ENCODE measurements at regions not wholly inside any gene's neighbourhood (a gene's known extent, or its start where the extent isn't known, plus 50 kb on each side); places are given as distances from the start of the nearest gene placed in this dataset.

DNA sequence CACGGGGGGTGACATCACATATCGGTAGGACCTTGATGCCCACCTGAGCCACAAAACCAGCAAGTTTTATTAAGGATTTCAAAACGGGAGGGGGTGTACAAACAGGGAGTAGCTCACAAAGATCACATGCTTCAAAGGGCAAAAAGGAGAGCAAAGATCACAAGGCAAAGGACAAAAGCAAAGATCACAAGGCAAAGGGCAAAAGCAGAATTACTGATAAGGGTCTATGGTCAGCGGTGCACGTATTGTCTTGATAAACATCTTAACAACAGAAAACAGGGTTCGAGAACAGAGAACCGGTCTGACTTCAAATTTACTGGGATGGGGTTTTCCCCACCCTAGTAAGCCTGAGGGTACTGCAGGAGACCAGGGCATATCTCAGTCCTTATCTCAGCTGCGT lies 143.5 kb upstream of the LPP start:
- Mint-ChIP-seq H3K27me3 (no peaks in the 10 kb centered on the region), H3K4me3 (no peak overlapping the region), H3K9me3 (ENCODE audit: insufficient read depth) (peaks cover 2% of the 10 kb centered on the region), H3K4me1 (peaks cover 7% of the 10 kb centered on the region), H3K27ac (no peak overlapping the region)
- Histone ChIP-seq H4K20me1 (ENCODE audit: control insufficient read depth, insufficient read depth, low read length, poor library complexity, severe bottlenecking) (no peaks in the 10 kb centered on the region), H3K9me3 (ENCODE audit: control extremely low read depth in 1 of 3, control insufficient read depth in 2 of 3, insufficient read depth in 1 of 3, low read length in 2 of 3) (no peaks in the 10 kb centered on the region), H3K4me1 (ENCODE audit: control insufficient read depth in 2 of 2, insufficient read depth in 2 of 2, low read length in 2 of 2) (peaks cover 7 to 8% of the 10 kb centered on the region in 2 donors), H3K4me3 (ENCODE audit: control extremely low read depth in 1 of 5, extremely low read depth in 1 of 5, insufficient read depth in 1 of 5, low read depth in 2 of 5, low read length in 4 of 5) (no peak overlapping the region), H3K9ac (ENCODE audit: low read length) (no peak overlapping the region), H2AFZ (ENCODE audit: insufficient read depth, low read depth, low read length, poor library complexity, severe bottlenecking) (no peak overlapping the region), H3K36me3 (replicated peaks in 1 of 2; ENCODE audit: control extremely low read depth in 1 of 2, control insufficient read depth in 1 of 2, extremely low read depth in 1 of 2, insufficient read depth in 2 of 2, low read length in 1 of 2) (no peaks in the 10 kb centered on the region), H3K4me2 (replicated peaks; ENCODE audit: low read depth, low read length, poor library complexity, severe bottlenecking) (no peak overlapping the region), H3K79me2 (ENCODE audit: control insufficient read depth, insufficient read depth, low read length) (no peaks in the 10 kb centered on the region), H3K27ac (ENCODE audit: low read length in 2 of 2) (no peak overlapping the region), H3K27me3 (replicated peaks in 1 of 4; ENCODE audit: control extremely low read depth in 1 of 4, control insufficient read depth in 3 of 4, insufficient read depth in 4 of 4, low read length in 3 of 4) (no peaks in the 10 kb centered on the region)
- TF ChIP-seq EZH2 (IDR thresholded peaks at IDR 0.05; ENCODE audit: borderline replicate concordance, insufficient read depth, low read depth, low read length, poor library complexity, severe bottlenecking) (no peak), CTCF (IDR thresholded peaks at IDR 0.05) (no peak)
- POLR2A ChIA-PET = no interaction called here
- 98% methylated on average over 5 of the region's 8 CpGs for WGBS (ENCODE audit: insufficient coverage)
- intact Hi-C loops (cut with micrococcal nuclease) = no loop called here
- no peak for ATAC-seq (ENCODE audit: low read depth)
- CTCF ChIA-PET = no interaction called here
- DNase-seq = no peak

- no peaks in the 10 kb centered on the region for H3K9me3 Mint-ChIP-seq (ENCODE audit: insufficient read depth)
- ATAC-seq (ENCODE audit: low read depth) = no peak
- H3K4me3 Mint-ChIP-seq = no peak overlapping the region
Observed at GRCh38 chr3:188019727-188020126, 134.2 kb upstream of the LPP start.

More at GRCh38 chr3:188019727-188020126, 134.2 kb upstream of the LPP start:
- Histone ChIP-seq H2AFZ (ENCODE audit: insufficient read depth, low read depth, low read length, poor library complexity, severe bottlenecking) (no peak overlapping the region), H3K27ac (ENCODE audit: low read length in 2 of 2) (no peak overlapping the region), H3K4me3 (ENCODE audit: control extremely low read depth in 1 of 5, extremely low read depth in 1 of 5, insufficient read depth in 1 of 5, low read depth in 2 of 5, low read length in 4 of 5) (no peak overlapping the region), H4K20me1 (ENCODE audit: control insufficient read depth, insufficient read depth, low read length, poor library complexity, severe bottlenecking) (no peaks in the 10 kb centered on the region), H3K27me3 (replicated peaks in 1 of 4; ENCODE audit: control extremely low read depth in 1 of 4, control insufficient read depth in 3 of 4, insufficient read depth in 4 of 4, low read length in 3 of 4) (no peaks in the 10 kb centered on the region), H3K9ac (ENCODE audit: low read length) (no peak overlapping the region), H3K79me2 (ENCODE audit: control insufficient read depth, insufficient read depth, low read length) (no peaks in the 10 kb centered on the region), H3K9me3 (ENCODE audit: control extremely low read depth in 1 of 3, control insufficient read depth in 2 of 3, insufficient read depth in 1 of 3, low read length in 2 of 3) (no peaks in the 10 kb centered on the region), H3K4me2 (replicated peaks; ENCODE audit: low read depth, low read length, poor library complexity, severe bottlenecking) (no peak overlapping the region), H3K36me3 (replicated peaks in 1 of 2; ENCODE audit: control extremely low read depth in 1 of 2, control insufficient read depth in 1 of 2, extremely low read depth in 1 of 2, insufficient read depth in 2 of 2, low read length in 1 of 2) (no peaks in the 10 kb centered on the region), H3K4me1 (ENCODE audit: control insufficient read depth in 2 of 2, insufficient read depth in 2 of 2, low read length in 2 of 2) (no peaks in the 10 kb centered on the region)
- POLR2A ChIA-PET = no interaction called here
- WGBS (ENCODE audit: insufficient coverage) = no CpG with 5 or more reads among the region's 4 CpGs
- no peak for TF ChIP-seq EZH2 (IDR thresholded peaks at IDR 0.05; ENCODE audit: borderline replicate concordance, insufficient read depth, low read depth, low read length, poor library complexity, severe bottlenecking)
- no peak for TF ChIP-seq CTCF (IDR thresholded peaks at IDR 0.05)
- Mint-ChIP-seq H3K27me3 (no peaks in the 10 kb centered on the region), H3K27ac (no peak overlapping the region), H3K4me1 (no peaks in the 10 kb centered on the region)
- CTCF ChIA-PET = no interaction called here
- intact Hi-C loops (cut with micrococcal nuclease) = no loop called here
- no peak for DNase-seq

All from B cell (primary cell).